GM20431 (cell line): ENCODE measurements at regions not wholly inside any gene's neighbourhood (a gene's known extent, or its start where the extent isn't known, plus 50 kb on each side); places are given as distances from the start of the nearest gene placed in this dataset.
"Not testable (repeated sequence)": the region's sequence is repeated elsewhere in the genome, so short reads cannot be mapped to it uniquely, and the experiment has no call there.

Experiments used
- in situ Hi-C: fragments of 300-500 bp; cut with MseI, MboI; formaldehyde crosslinking; loops from one replicate; pipeline ENCODE4 v1.15.0; 2020; ENCODE audit warnings: low sequenced_read_pairs; ENCODE audit not compliant: unreplicated experiment

- in situ Hi-C loops = no loop called here
Observed at GRCh38 chr21:35819134-35819533, 241.2 kb downstream of the SETD4 start.

GRCh38 chr21:35818597-35818996, 241.7 kb downstream of the SETD4 start:
- in situ Hi-C loops = no loop called here

GRCh38 chr21:35814858-35815619, 245.3 kb downstream of the SETD4 start:
- in situ Hi-C loops = no loop called here

DNA sequence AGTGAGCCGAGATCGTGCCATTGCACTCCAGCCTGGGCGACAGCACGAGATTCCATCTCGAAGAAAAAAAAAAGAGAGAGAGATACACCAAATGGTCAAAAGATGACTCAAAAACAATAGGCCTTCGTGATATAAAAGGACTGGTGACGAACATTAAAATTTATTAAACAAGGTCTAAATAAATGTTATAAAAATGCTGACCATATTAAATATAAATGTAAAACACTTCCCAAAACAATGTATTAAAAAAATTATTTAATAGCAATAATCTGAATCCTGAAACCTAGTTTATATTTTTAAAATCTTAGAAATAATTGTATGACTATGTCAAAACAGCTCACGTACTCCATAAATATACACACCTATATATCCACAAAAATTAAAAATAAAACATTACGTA, 247.6 kb downstream of the SETD4 start:
- in situ Hi-C loops = no loop called here

DNA sequence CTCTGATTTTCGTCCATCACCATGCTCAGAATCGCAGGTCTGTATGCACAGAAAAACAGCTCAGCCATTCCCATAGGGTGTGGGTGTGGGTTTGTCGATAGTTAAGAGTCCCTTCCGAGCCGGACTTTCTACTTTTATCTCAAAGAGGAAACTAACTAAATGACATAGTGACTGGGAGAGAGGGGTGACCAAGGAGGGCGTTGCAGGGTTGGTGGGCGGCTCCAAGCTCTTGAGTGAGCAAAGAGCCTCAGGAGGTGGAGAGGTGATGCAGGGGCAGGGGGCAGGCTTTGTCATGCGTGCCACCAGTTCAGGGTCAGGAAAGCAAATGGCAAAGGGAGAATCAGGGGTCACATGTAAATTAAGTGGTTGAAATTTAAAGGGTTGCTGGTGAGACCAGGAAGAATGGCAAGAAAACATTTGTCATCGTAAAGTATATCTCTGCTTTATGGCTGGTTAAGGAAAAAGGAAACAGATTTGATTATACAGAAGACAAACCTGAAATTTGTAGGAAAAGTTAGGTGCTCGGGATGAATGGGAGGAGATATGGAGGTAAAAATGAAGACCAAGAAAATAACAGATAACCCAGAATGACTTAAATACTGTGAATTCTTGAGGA, 249.0 kb downstream of the SETD4 start:
- in situ Hi-C loops = no loop called here

DNA sequence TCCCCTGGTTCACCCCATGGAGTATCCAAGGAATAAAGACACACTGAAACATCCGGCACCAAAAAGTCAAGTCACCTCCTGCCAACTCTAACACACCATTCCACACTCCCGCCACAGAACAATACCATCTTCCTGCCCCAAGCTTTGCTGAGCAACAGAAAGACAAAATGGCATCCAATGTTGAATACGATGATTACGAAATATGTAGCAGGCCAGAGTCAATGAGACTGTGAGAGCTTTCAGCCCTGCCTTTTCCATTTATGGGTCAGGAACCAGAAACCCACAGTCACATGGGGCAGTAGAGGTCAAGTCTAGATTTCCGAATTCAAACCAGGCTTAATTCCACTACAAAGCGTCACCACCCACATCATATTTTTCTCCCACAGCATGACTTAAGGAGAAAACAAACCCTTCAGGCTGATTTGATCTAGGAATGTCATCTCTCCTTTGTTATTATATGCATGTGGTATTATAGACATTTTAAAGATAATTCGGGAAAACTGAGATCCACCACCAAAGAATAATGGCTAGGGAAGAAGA, 249.8 kb downstream of the SETD4 start:
- in situ Hi-C loops = no loop called here

DNA sequence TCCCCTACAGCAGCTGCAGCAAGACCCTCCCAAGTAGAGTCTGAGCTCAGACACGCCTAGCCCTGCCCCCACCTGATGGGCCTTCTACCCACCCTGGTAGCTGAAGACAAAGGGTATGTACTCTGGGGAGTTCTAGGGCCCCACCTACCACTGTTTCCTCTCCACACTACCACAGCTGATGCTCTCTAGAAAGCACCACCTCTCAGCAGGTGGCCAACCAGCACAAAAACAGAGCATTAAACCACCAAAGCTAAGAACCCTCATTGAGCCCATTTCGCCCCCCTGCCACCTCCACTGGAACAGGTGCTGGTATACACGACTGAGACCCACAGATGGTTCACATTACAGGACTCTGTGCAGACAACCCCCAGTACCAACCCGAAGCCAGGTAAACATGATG, 258.9 kb downstream of the SETD4 start:
- in situ Hi-C loops = no loop called here

DNA sequence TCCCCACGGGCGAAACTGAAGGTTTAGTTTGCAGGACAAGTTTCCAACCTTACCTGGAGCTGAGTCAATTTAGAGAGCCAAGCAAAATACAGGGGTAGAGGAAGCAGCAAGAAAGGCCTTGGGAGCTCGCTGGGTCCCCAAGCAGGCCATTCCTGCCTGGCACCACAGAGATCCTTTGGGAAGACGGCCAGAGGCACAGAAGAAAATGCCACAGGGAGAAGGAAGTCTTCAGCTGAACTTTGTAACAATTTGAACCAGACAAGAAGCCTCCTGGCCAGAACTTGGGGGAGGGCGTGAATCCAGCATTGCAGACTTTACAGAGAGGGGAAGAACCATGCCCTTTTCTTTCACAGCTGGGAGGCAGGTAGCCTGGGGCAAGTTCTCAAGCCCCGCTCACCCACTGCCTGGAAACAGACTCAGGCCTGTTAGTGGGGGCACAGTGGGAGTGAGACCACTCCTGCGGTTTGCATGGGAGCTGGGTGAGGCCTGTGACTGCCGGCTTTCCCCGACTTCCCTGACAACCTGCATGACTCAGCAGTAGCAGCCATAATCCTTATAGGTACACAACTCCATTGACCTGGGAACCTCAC, 259.4 kb downstream of the SETD4 start:
- in situ Hi-C loops = not testable (repeated sequence)

GRCh38 chr21:35796844-35797243, 263.5 kb downstream of the SETD4 start:
- in situ Hi-C loops = no loop called here

DNA sequence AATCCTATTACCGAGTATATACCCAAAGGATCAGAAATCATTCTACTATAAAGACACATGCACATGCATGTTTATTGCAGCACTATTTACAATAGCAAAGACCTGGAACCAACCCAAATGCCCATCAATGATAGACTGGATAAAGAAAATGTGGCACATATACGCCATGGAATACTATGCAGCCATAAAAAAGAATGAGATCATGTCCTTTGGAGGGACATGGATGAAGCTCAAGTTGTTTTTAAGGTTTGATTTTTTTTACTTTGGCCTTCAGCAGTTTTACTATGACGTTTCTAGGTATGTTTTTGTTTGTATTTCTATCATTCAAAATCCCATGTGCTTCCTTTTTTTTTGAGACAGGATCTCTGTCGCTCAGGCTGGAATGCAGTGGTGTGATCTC, 265.8 kb downstream of the SETD4 start:
- in situ Hi-C loops = not testable (repeated sequence)

- in situ Hi-C loops = no loop called here
Observed at GRCh38 chr21:35792569-35793305, 267.6 kb downstream of the SETD4 start.

- in situ Hi-C loops = no loop called here
Observed at GRCh38 chr21:35791541-35792325, 268.6 kb downstream of the SETD4 start.

- in situ Hi-C loops = no loop called here
Observed at GRCh38 chr21:35783721-35784120, 276.6 kb downstream of the SETD4 start.

- in situ Hi-C loops = no loop called here
Observed at GRCh38 chr21:35782667-35783066, 277.7 kb downstream of the SETD4 start.

DNA sequence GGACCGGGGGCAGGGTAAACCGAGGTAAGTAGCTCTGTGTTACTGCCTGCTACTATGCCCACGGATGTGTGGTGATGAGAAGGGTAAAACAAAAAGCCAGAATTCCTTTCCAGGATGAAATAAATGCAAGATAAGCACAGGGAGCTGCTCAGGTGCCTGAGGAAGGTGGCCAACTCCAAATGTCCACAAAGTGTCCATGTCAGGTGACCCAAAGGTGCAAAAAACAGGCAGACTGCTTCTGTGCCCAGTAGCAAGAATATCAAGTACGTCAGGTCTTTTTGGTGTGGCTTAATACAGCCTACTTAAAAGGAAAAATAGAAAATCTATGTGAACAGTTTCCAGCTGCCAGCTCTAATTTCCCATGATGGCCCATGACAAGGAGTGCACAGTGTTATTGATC, 279.3 kb downstream of the SETD4 start:
- in situ Hi-C loops = no loop called here

- in situ Hi-C loops = no loop called here
Observed at GRCh38 chr21:35779690-35780570, 280.4 kb downstream of the SETD4 start.

DNA sequence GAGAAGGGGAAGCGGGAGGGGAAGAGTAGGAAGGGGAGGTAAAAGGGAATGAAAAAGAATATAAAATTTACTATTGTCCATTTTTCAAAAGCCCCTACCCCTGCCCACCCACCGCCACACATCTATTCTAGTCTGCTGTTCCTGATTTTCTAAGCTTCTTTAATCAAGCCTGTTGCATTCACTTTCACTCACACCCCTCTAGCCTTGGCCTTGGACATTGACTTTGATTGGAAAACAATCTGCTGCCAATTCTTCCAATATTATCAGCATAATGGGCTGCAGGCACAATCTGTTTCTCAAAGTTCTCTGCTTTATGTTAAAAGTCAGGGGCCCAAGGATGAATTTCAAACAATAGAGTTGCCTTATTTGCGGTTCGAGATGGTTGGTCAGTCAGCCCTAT, 281.2 kb downstream of the SETD4 start:
- in situ Hi-C loops = no loop called here

GRCh38 chr21:35777081-35777480, 283.2 kb downstream of the SETD4 start:
- in situ Hi-C loops = no loop called here
